HG03045 (cell line): ENCODE measurements at regions not wholly inside any gene's neighbourhood (a gene's known extent, or its start where the extent isn't known, plus 50 kb on each side); places are given as distances from the start of the nearest gene placed in this dataset.

Source experiments
- ATAC-seq: cut with Tn5 transposase; IDR thresholded peaks from one replicate; pipeline ENCODE4 v1.9.1; 2021; ENCODE audit warnings: mild to moderate bottlenecking, moderate library complexity; ENCODE audit not compliant: unreplicated experiment

- no peak for ATAC-seq
Measured at GRCh38 chr13:38606699-38607535, 80.0 kb upstream of the FREM2 start.

GRCh38 chr13:38617936-38618335 lies 68.9 kb upstream of the FREM2 start:
- ATAC-seq = no peak

GRCh38 chr13:38618336-38618735 lies 68.5 kb upstream of the FREM2 start:
- ATAC-seq = no peak

- ATAC-seq = no peak
Measured at GRCh38 chr13:38618881-38619280, 68.0 kb upstream of the FREM2 start.

- no peak for ATAC-seq
Measured at GRCh38 chr13:38620876-38621275, 66.0 kb upstream of the FREM2 start.

GRCh38 chr13:38624822-38625221 lies 62.1 kb upstream of the FREM2 start:
- no peak for ATAC-seq

GRCh38 chr13:38628554-38628953 lies 58.3 kb upstream of the FREM2 start:
- ATAC-seq = no peak

GRCh38 chr13:38630780-38631179 lies 56.1 kb upstream of the FREM2 start:
- no peak for ATAC-seq

GRCh38 chr13:38635030-38635429 lies 51.8 kb upstream of the FREM2 start:
- no peak for ATAC-seq

GRCh38 chr13:38636073-38636472 lies 50.8 kb upstream of the FREM2 start:
- no peak for ATAC-seq

- no peak for ATAC-seq
Measured at GRCh38 chr13:38636761-38637160, 50.1 kb upstream of the FREM2 start.
